22Rv1 (cell line): ENCODE measurements at regions not wholly inside any gene's neighbourhood (a gene's known extent, or its start where the extent isn't known, plus 50 kb on each side); places are given as distances from the start of the nearest gene placed in this dataset.

Experiments
- H3K27ac ChIP-seq: fragments of 450-650 bp; 2 replicates; pipeline ENCODE4 v1.5.1; 2017
- CTCF ChIP-seq: fragments of 450-650 bp; IDR thresholded peaks from 2 replicates; pipeline ENCODE4 v1.5.1; 2017; ENCODE audit warnings: mild to moderate bottlenecking
- ZFX ChIP-seq: fragments of 450-650 bp; IDR thresholded peaks from 2 replicates; pipeline ENCODE4 v1.6.1; 2017; ENCODE audit warnings: antibody characterized with exemption, borderline replicate concordance

- TF ChIP-seq ZFX, result no peak
- TF ChIP-seq CTCF, result no peak
Observed at GRCh38 chr19:28985201-28985600, 227.8 kb downstream of the UQCRFS1 start.

GRCh38 chr19:28984315-28984714 lies 228.6 kb downstream of the UQCRFS1 start:
- no peak for TF ChIP-seq ZFX
- TF ChIP-seq CTCF, result no peak
- no peak overlapping the region for H3K27ac ChIP-seq

More at GRCh38 chr19:28985201-28985600, 227.8 kb downstream of the UQCRFS1 start:
- no peak overlapping the region for H3K27ac ChIP-seq

- no peak for TF ChIP-seq CTCF
- no peak for TF ChIP-seq ZFX
- no peak overlapping the region for H3K27ac ChIP-seq
Observed at GRCh38 chr19:28983430-28983829, 229.5 kb downstream of the UQCRFS1 start.

GRCh38 chr19:28981994-28982393 lies 231.0 kb downstream of the UQCRFS1 start:
- no peak for TF ChIP-seq ZFX
- no peak for TF ChIP-seq CTCF
- no peak overlapping the region for H3K27ac ChIP-seq

GRCh38 chr19:28981518-28981917 lies 231.4 kb downstream of the UQCRFS1 start:
- H3K27ac ChIP-seq, result no peak overlapping the region
- TF ChIP-seq ZFX (no peak), CTCF (no peak)

- no peak for TF ChIP-seq CTCF
- no peak for TF ChIP-seq ZFX
- H3K27ac ChIP-seq, result no peak overlapping the region
Observed at GRCh38 chr19:28980236-28980868, 232.6 kb downstream of the UQCRFS1 start.

- no peak overlapping the region for H3K27ac ChIP-seq
- TF ChIP-seq ZFX (no peak), CTCF (no peak)
Observed at GRCh38 chr19:28977826-28978225, 235.1 kb downstream of the UQCRFS1 start.
